Lower lobe of right lung (tissue), 2 donors: ENCODE measurements at regions not wholly inside any gene's neighbourhood (a gene's known extent, or its start where the extent isn't known, plus 50 kb on each side); places are given as distances from the start of the nearest gene placed in this dataset.

ENCODE experiments used
- ATAC-seq, 2 donors: fragments of 200-7000 bp; cut with Tn5 transposase; one replicate each; pipeline ENCODE4 v1.9.1; 2020 to 2022; ENCODE audit warnings: mild to moderate bottlenecking in 2 of 2, moderate library complexity in 2 of 2
- DNase-seq: peaks from one replicate; pipeline ENCODE4 v3.0.0-alpha.2; 2020
- H3K27ac ChIP-seq: fragments of 200-600 bp; one replicate; pipeline ENCODE4 v1.8.0; 2022
- H3K27me3 ChIP-seq: fragments of 200-600 bp; one replicate; pipeline ENCODE4 v1.8.0; 2022; ENCODE audit warnings: low read depth
- H3K36me3 ChIP-seq: fragments of 200-600 bp; one replicate; pipeline ENCODE4 v1.8.0; 2022; ENCODE audit warnings: mild to moderate bottlenecking
- H3K4me1 ChIP-seq: fragments of 200-600 bp; one replicate; pipeline ENCODE4 v1.8.0; 2022
- H3K4me3 ChIP-seq: fragments of 200-600 bp; one replicate; pipeline ENCODE4 v1.8.0; 2022; ENCODE audit warnings: mild to moderate bottlenecking
- H3K9me3 ChIP-seq: fragments of 200-600 bp; one replicate; pipeline ENCODE4 v1.8.0; 2022
- intact Hi-C: fragments of 100-400 bp; cut with DNase I; formaldehyde crosslinking; loops from one replicate; pipeline ENCODE4 v1.11.0; 2022
- TF ChIP-seq, protein P1 (sequence below): fragments of 200-600 bp; IDR thresholded peaks from one replicate; pipeline ENCODE4 v1.8.0; 2022; ENCODE audit warnings: antibody characterized with exemption, mild to moderate bottlenecking
- donor health status: DM: no; HTN: yes; CAD: no; lungs with severe emphysema.

DNA sequence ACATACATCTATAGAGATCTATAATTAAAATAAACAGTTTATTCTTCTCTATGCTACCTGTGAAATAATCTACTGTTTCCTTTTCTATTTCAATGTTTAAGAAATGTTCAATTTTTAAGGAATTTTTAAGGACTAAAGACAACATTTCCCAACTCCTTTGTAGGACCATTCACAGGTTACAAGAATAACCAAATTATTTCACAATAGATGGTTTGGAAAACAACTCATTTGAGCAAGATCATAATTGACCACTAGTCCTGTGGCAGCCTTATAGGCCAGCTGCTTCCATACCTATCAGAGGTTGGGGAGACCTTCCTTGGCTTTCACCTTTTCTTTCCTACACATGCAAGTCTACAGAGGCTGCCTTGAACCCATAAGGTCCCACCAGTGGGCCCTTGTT lies 193.7 kb downstream of the TTC39B start:
- Histone ChIP-seq H3K9me3 (no peaks in the 10 kb centered on the region), H3K27me3 (no peaks in the 10 kb centered on the region), H3K4me1 (no peaks in the 10 kb centered on the region), H3K36me3 (no peaks in the 10 kb centered on the region), H3K4me3 (no peak overlapping the region), H3K27ac (no peak overlapping the region)
- no peak for ATAC-seq
- intact Hi-C loops = no loop called here
- DNase-seq = no peak
- TF ChIP-seq, protein P1, sequence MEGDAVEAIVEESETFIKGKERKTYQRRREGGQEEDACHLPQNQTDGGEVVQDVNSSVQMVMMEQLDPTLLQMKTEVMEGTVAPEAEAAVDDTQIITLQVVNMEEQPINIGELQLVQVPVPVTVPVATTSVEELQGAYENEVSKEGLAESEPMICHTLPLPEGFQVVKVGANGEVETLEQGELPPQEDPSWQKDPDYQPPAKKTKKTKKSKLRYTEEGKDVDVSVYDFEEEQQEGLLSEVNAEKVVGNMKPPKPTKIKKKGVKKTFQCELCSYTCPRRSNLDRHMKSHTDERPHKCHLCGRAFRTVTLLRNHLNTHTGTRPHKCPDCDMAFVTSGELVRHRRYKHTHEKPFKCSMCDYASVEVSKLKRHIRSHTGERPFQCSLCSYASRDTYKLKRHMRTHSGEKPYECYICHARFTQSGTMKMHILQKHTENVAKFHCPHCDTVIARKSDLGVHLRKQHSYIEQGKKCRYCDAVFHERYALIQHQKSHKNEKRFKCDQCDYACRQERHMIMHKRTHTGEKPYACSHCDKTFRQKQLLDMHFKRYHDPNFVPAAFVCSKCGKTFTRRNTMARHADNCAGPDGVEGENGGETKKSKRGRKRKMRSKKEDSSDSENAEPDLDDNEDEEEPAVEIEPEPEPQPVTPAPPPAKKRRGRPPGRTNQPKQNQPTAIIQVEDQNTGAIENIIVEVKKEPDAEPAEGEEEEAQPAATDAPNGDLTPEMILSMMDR = no peak

DNA sequence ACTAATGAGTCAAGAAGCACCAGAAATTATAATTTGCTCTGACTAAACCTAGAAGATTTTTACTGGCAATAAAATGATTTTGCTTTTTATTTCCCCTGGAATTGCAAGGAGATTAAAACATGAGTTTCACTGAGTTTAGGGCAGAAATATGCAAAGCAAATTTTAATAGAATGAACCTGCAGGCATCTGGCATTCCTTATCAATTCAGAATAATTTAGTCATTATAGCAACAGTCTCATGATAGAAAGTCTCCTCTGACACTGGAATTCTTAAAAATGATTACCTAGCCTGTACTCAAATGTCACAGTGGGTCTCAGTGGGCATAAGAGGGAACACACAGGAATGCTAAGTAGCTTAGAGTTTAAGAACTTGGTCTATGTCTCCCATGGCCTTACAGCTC lies 195.9 kb downstream of the TTC39B start:
- Histone ChIP-seq H3K27me3 (no peaks in the 10 kb centered on the region), H3K36me3 (no peaks in the 10 kb centered on the region), H3K4me1 (no peaks in the 10 kb centered on the region), H3K4me3 (no peak overlapping the region), H3K9me3 (no peaks in the 10 kb centered on the region), H3K27ac (no peak overlapping the region)
- no peak for DNase-seq
- intact Hi-C loops = no loop called here
- TF ChIP-seq, protein P1 = no peak
- ATAC-seq = no peak

DNA sequence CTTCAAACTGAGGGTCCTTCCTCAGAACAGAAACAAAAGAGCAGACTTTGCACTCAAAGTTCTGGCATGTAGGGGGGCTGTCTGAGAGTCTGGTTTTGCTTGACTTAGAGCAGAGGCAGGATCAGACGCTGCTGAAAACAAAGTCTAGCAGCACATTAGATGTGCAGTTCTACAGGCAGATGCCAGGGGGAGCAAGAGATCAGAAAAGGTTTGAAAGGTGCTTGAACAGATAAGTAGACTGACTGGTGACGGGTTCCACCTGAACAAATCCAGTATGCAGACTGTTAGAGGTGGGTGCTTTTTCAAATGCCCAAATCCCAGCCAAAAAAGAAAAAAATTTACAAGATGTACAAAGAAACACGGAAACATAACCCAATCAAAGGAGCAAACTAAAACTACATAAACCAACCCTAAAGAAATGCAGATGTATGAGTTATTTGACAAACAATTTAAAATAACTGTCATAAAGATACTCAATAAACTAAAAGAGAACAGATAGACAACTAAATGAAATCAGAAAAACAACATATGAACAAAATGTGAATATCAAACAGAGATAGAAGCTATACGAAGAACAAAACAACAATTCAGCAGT lies 194.7 kb upstream of the FREM1 start:
- Histone ChIP-seq H3K4me3 (no peak overlapping the region), H3K27me3 (no peaks in the 10 kb centered on the region), H3K4me1 (no peaks in the 10 kb centered on the region), H3K9me3 (no peaks in the 10 kb centered on the region), H3K27ac (no peak overlapping the region), H3K36me3 (no peaks in the 10 kb centered on the region)
- TF ChIP-seq, protein P1 = peak; percentile 65
- intact Hi-C loops = no loop called here
- no peak for DNase-seq
- ATAC-seq = peak; percentile 70 to 84

DNA sequence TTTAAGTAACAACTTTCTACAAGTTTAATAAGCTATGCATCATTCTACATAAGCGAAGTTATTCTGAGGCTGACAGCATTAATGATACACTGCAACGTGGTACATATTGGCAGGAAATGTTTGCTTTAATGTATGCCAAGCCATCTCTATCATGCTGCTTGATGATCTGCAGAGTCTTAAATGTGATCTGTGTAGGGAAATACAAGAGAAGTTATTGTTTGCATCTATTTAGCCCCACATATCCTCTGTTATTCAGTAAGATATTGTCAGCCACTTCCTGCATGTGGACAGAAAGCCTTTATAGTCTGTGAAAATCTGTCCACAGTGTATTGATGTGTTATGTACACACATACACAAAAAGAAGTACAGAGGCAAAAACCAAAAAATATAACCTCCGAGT lies 193.1 kb upstream of the FREM1 start:
- TF ChIP-seq, protein P1 = no peak
- no peaks in the 10 kb centered on the region for H3K4me1 ChIP-seq
- no peaks in the 10 kb centered on the region for H3K9me3 ChIP-seq
- no peaks in the 10 kb centered on the region for H3K27me3 ChIP-seq
- intact Hi-C loops = no loop called here
- no peak overlapping the region for H3K27ac ChIP-seq
- no peaks in the 10 kb centered on the region for H3K36me3 ChIP-seq
- no peak overlapping the region for H3K4me3 ChIP-seq
- no peak for ATAC-seq
- DNase-seq = no peak

DNA sequence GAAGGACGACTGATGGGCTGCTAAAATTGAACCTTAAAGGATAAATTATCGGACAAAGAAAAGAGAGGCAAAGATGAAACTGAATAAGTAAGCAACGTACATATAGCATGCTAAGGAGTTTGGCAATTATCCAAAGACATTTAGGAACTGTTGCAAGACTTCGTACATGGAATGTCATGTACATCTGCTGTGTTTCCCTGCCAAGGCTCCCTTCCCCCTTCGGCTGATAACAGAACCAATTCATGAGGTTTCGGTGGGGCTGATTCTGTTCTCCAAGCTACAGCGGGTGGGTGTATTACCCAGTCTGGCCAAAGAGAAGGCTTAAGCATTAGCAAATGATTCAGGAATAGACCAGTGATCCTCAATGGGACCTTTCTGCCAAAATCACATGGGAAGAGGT lies 190.9 kb upstream of the FREM1 start:
- DNase-seq (no peak), ATAC-seq (no peak)
- Histone ChIP-seq H3K27me3 (no peaks in the 10 kb centered on the region), H3K4me3 (no peak overlapping the region), H3K9me3 (no peaks in the 10 kb centered on the region), H3K27ac (no peak overlapping the region), H3K4me1 (no peaks in the 10 kb centered on the region), H3K36me3 (no peaks in the 10 kb centered on the region)
- intact Hi-C loops = no loop called here
- TF ChIP-seq, protein P1 = no peak

DNA sequence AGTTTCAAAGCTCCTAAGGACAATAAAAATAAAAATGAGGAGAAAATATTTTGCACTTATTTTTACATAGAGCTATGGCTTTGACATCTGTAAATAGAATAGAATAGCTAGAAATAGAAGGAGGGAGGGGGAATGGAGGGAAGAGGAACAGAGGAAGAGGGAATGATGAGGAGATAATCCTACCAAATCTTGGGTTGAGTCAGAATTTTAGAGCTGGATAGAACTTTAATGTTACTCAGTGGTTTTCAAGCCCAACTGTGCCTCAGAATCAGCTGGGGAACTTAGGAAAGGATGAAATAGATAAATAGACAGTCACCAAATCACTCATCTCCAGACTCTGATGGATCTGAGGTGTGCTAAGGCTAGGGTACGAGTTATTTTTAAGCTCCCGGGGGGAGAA lies 190.3 kb upstream of the FREM1 start:
- H3K27me3 ChIP-seq = no peaks in the 10 kb centered on the region
- no peaks in the 10 kb centered on the region for H3K36me3 ChIP-seq
- intact Hi-C loops = no loop called here
- DNase-seq (no peak), ATAC-seq (no peak)
- TF ChIP-seq, protein P1 = no peak
- H3K9me3 ChIP-seq = no peaks in the 10 kb centered on the region
- H3K4me1 ChIP-seq = no peaks in the 10 kb centered on the region
- H3K4me3 ChIP-seq = no peak overlapping the region
- no peak overlapping the region for H3K27ac ChIP-seq
